ENCODE measurements at regions not wholly inside any gene's neighbourhood (a gene's known extent, or its start where the extent isn't known, plus 50 kb on each side); places are given as distances from the start of the nearest gene placed in this dataset.
"Not testable (repeated sequence)": the region's sequence is repeated elsewhere in the genome, so short reads cannot be mapped to it uniquely, and the experiment has no call there.

DNA sequence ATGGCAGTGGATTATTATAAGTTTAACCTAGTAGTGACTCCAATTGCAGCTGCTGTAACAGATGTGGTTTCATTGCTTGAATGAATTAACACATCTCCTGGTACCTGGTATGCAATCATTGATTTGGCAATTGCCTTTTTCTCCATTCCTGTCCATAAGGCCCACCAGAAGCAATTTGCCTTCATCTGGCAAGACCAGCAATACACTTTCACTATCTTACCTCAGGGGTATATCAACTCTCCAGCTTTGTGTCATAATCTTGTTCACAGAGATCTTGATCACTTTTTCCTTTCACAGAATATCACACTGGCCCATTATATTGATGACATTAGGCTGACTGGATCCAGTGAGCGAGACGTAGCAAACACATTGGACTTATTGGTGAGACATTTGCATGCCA lies 128.7 kb upstream of the ZC3H12C start:
- Histone ChIP-seq H3K4me1 (peaks cover 0 to 19% (median 2%) of the 10 kb centered on the region in 4 donors), H3K27me3 (no peaks in the 10 kb centered on the region), H3K9me3 (no peaks in the 10 kb centered on the region), H3K36me3 (no peaks in the 10 kb centered on the region), H3K27ac (no peak overlapping the region), H3K4me3 (no peak overlapping the region)
- DNase-seq (ENCODE audit: low spot score in 2 of 2): no peak
- WGBS, 2 donors: 96 to 98% methylated on average over 2 of the region's 2 CpGs
- no peak for TF ChIP-seq EP300 (IDR thresholded peaks at IDR 0.05)
- TF ChIP-seq, protein P1, sequence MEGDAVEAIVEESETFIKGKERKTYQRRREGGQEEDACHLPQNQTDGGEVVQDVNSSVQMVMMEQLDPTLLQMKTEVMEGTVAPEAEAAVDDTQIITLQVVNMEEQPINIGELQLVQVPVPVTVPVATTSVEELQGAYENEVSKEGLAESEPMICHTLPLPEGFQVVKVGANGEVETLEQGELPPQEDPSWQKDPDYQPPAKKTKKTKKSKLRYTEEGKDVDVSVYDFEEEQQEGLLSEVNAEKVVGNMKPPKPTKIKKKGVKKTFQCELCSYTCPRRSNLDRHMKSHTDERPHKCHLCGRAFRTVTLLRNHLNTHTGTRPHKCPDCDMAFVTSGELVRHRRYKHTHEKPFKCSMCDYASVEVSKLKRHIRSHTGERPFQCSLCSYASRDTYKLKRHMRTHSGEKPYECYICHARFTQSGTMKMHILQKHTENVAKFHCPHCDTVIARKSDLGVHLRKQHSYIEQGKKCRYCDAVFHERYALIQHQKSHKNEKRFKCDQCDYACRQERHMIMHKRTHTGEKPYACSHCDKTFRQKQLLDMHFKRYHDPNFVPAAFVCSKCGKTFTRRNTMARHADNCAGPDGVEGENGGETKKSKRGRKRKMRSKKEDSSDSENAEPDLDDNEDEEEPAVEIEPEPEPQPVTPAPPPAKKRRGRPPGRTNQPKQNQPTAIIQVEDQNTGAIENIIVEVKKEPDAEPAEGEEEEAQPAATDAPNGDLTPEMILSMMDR (IDR thresholded peaks at IDR 0.05): no peak
- TF ChIP-seq POLR2A (IDR thresholded peaks at IDR 0.05): no peak

DNA sequence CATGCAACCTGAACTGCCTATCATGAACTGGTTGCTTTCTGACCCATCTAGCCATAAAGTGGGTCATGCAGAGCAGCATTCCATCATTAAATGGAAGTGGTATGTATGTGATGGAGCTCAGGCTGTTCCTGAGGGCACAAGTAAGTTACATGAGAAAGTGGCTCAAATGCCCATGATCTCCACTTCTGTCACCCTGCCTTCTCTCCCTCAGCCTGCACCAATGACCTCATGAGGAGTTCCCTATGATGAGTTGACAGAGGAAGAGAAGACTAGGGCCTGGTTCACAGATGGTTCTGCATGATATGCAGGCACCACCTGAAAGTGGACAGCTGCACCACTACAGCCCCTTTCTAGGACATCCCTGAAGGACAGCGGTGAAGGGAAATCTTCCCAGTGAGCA lies 127.7 kb upstream of the ZC3H12C start:
- DNase-seq (ENCODE audit: low spot score in 2 of 2); H3K4me3 ChIP-seq; H3K36me3 ChIP-seq; H3K27ac ChIP-seq; H3K27me3 ChIP-seq; H3K9me3 ChIP-seq: not testable (repeated sequence)
- WGBS, 2 donors: 95 to 100% methylated on average over 1 of the region's 1 CpG
- peaks cover 0 to 14% (median 1%) of the 10 kb centered on the region in 4 donors for H3K4me1 ChIP-seq

- H3K27ac ChIP-seq; H3K36me3 ChIP-seq; H3K4me3 ChIP-seq; H3K9me3 ChIP-seq; H3K27me3 ChIP-seq; DNase-seq (ENCODE audit: low spot score in 2 of 2): not testable (repeated sequence)
- WGBS, 2 donors: 84 to 88% methylated on average over 2 of the region's 2 CpGs
- peaks cover 0 to 10% (median 2%) of the 10 kb centered on the region in 4 donors for H3K4me1 ChIP-seq
These were observed 127.3 kb upstream of the ZC3H12C start for GRCh38 chr11:109965926-109966325.

DNA sequence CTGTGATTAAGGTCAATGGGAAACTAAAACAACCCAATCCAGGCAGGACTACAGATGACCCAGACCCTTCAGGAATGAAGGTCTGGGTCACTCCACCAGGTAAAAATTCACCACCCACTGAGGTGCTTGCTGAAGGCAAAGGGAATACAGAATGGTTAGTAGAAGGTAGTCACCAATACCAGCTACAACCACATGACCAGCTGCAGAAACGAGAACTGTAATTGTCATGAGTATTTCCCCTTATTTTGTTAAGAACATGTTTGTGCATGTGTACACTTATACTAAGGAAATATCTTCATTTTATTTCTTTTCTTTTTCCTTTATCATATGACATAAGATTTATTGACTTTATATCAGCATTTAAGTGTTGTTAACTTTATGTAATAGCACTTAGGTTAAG lies 126.1 kb upstream of the ZC3H12C start:
- H3K27ac ChIP-seq; H3K36me3 ChIP-seq; DNase-seq (ENCODE audit: low spot score in 2 of 2); H3K4me3 ChIP-seq; H3K9me3 ChIP-seq; H3K27me3 ChIP-seq: not testable (repeated sequence)
- 70 to 81% methylated on average over 1 of the region's 1 CpG for WGBS, 2 donors
- H3K4me1 ChIP-seq: peaks cover 0 to 14% (median 12%) of the 10 kb centered on the region in 4 donors

GRCh38 chr11:109968299-109968698 lies 124.9 kb upstream of the ZC3H12C start:
- Histone ChIP-seq H3K9me3 (no peaks in the 10 kb centered on the region), H3K27me3 (no peaks in the 10 kb centered on the region), H3K36me3 (no peaks in the 10 kb centered on the region), H3K4me3 (no peak overlapping the region), H3K4me1 (peaks cover 0 to 23% (median 19%) of the 10 kb centered on the region in 4 donors), H3K27ac (no peak overlapping the region)
- TF ChIP-seq, protein P1 (IDR thresholded peaks at IDR 0.05): no peak
- TF ChIP-seq POLR2A (IDR thresholded peaks at IDR 0.05) (no peak), EP300 (IDR thresholded peaks at IDR 0.05) (no peak)
- 77 to 80% methylated on average over 3 of the region's 3 CpGs for WGBS, 2 donors
- DNase-seq (ENCODE audit: low spot score in 2 of 2): no peak

DNA sequence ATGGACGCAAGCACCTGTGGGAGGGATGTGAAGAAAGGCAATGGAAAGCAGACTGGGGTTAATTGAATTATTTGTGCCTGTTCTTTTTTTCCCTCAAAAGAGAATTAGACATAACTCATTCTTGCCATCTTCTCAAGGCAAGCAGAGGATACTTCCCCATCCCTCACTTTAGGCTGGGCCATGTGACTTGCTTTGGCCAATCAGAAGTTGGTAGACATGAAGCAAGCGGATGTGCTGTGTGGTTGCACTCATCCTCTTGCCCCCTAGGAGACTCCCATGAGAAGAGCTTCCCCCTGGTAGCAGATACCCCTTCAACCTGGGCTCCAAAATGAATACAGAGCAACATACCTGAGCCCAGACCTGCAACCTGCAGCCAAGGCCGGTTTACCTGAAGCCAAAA lies 124.4 kb upstream of the ZC3H12C start:
- H3K4me3 ChIP-seq: no peak overlapping the region
- no peaks in the 10 kb centered on the region for H3K9me3 ChIP-seq
- no peaks in the 10 kb centered on the region for H3K27me3 ChIP-seq
- H3K36me3 ChIP-seq: no peaks in the 10 kb centered on the region
- TF ChIP-seq EP300 (IDR thresholded peaks at IDR 0.05) (no peak), POLR2A (IDR thresholded peaks at IDR 0.05) (no peak)
- TF ChIP-seq, protein P1 (IDR thresholded peaks at IDR 0.05): no peak
- peaks cover 0 to 26% (median 20%) of the 10 kb centered on the region in 4 donors for H3K4me1 ChIP-seq
- no peak for DNase-seq (ENCODE audit: low spot score in 2 of 2)
- no peak overlapping the region for H3K27ac ChIP-seq
- 97 to 100% methylated on average over 3 of the region's 3 CpGs for WGBS, 2 donors

DNA sequence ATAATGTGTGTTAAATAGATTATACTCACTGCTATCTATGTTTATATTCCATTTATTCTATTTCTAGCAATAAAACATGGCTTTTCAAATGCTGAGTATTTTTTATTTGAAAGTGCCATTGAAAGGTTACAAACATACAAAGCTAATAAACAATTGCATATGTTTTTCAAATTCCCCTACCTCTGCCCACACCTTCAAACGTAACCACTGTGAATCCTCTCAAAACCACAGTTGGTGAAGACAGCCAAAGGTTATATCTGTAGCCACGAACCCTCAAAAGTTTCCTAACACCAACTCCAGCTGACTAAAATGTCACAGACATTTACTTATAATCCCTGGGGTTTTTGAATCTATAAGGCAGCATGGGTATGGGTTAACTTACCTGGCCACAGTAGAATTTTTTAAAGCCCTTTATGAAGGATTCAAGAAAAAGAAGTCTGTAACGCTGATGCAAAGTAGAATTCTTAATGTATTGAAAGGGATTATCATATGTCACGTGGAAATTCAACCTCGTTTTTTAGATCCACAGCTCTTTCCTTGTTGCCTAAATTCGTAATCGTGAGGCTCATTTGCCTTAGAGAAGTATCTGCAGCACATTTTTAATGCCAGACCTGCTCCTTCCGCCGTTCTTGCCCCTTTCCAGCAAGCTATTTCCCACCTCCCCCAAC lies 122.5 kb upstream of the ZC3H12C start:
- 47 to 57% methylated on average over 9 of the region's 9 CpGs for WGBS, 2 donors
- no peak for DNase-seq (ENCODE audit: low spot score in 2 of 2)
- H3K4me1 ChIP-seq: peaks cover 0 to 26% (median 20%) of the 10 kb centered on the region in 4 donors
- no peaks in the 10 kb centered on the region for H3K27me3 ChIP-seq
- H3K9me3 ChIP-seq: no peaks in the 10 kb centered on the region
- no peaks in the 10 kb centered on the region for H3K36me3 ChIP-seq
- TF ChIP-seq EP300 (IDR thresholded peaks at IDR 0.05): no peak
- TF ChIP-seq POLR2A (IDR thresholded peaks at IDR 0.05): no peak
- TF ChIP-seq, protein P1 (IDR thresholded peaks at IDR 0.05): no peak
- peak overlapping the region in 1 of 4 donors; percentile 47 for H3K27ac ChIP-seq
- H3K4me3 ChIP-seq: no peak overlapping the region
